LNCaP clone FGC (cell line): ENCODE measurements at regions not wholly inside any gene's neighbourhood (a gene's known extent, or its start where the extent isn't known, plus 50 kb on each side); places are given as distances from the start of the nearest gene placed in this dataset.

ENCODE experiments used
- DNase-seq: peaks from one replicate; pipeline ENCODE4 v3.0.0-alpha.2; 2011; ENCODE audit warnings: low read depth
- H3K4me3 ChIP-seq: 2 replicates; pipeline ENCODE4 v1.5.1; 2011; ENCODE audit warnings: mild to moderate bottlenecking, low read depth, low read length, control low read depth
- TF ChIP-seq, protein P1 (sequence below): IDR thresholded peaks from 2 replicates; pipeline ENCODE4 v1.5.1; 2012; ENCODE audit warnings: mild to moderate bottlenecking; ENCODE audit not compliant: control insufficient read depth, insufficient read depth; ENCODE audit errors: extremely low read depth

DNA sequence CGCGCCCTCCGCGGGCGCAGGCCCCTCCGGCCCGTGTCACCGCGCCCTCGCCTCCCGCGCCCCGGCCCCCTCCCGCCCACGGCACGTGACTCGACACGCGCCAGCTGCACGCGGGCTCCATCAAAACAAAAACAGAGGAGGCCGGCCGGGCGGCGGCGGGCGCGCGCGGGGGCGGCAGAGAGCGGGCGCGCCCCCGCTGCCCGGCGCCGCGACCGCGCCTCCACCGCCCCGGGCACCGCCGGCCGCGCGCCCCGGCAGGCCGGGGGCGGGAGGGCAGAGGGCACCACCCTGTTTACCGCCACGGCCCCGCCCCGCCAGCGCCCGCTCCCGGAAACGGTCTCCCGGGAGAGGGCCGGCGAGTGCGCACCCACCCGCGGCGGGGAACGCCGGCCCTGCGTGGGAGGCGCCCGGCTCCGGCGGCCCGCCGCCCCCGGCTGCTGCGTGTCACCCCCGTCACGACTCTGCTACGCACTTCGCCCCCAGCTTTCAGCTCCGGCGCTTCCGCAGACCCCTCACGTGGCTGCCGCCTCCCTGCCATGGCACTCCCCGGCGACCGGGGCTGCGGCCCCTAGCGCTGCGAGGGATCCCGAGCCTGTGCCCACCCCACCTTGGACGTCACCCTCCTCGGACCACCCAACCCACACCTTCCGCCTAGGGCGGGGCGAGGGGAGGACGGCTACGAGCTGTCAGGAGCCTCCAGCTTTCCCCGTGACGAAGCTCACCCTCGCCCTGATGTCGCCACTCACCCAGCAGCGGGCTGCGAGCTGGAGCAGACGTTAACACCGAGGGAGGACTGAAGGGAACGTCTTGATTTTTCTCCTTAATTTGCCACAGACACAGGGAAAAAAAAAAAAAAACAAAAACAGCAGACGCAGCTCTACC is 221.6 kb upstream of the MKLN1 start:
- no peak for DNase-seq
- TF ChIP-seq, protein P1, sequence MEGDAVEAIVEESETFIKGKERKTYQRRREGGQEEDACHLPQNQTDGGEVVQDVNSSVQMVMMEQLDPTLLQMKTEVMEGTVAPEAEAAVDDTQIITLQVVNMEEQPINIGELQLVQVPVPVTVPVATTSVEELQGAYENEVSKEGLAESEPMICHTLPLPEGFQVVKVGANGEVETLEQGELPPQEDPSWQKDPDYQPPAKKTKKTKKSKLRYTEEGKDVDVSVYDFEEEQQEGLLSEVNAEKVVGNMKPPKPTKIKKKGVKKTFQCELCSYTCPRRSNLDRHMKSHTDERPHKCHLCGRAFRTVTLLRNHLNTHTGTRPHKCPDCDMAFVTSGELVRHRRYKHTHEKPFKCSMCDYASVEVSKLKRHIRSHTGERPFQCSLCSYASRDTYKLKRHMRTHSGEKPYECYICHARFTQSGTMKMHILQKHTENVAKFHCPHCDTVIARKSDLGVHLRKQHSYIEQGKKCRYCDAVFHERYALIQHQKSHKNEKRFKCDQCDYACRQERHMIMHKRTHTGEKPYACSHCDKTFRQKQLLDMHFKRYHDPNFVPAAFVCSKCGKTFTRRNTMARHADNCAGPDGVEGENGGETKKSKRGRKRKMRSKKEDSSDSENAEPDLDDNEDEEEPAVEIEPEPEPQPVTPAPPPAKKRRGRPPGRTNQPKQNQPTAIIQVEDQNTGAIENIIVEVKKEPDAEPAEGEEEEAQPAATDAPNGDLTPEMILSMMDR = no peak
- H3K4me3 ChIP-seq = peak overlapping the region; percentile 87

DNA sequence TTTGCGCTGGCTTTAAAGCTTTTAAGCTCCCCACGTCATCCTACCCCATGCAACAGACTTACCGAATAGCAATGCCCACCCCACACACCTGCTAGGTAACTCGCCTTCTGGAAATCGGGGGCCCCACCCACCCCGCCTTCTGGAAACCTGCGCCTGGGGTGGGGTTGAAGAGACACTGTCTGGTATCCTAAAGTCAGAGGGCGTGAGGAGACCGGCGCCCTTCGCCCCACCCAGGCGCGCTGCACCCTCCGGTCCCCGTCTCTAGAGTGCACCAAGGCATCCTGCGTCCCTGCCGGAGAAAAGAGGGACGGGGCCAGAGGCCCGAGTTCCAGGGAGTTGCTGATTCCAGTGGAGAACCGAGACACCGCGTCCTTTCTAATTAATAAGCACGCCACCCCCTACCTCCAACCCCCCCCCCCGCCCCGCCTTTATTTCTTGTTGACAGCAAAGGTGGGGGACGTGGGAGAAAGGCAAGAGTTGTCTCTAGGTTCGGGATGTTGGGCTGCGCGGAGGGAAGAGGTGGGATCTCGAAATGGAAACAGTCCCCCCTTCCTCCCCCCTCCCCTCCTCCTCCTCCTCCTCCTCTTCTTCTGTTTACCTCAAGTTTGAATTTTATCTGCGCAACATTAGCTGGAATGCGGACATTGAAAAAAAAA is 220.9 kb upstream of the MKLN1 start:
- DNase-seq = no peak
- TF ChIP-seq, protein P1 = no peak
- peak overlapping the region; percentile 87 for H3K4me3 ChIP-seq

DNA sequence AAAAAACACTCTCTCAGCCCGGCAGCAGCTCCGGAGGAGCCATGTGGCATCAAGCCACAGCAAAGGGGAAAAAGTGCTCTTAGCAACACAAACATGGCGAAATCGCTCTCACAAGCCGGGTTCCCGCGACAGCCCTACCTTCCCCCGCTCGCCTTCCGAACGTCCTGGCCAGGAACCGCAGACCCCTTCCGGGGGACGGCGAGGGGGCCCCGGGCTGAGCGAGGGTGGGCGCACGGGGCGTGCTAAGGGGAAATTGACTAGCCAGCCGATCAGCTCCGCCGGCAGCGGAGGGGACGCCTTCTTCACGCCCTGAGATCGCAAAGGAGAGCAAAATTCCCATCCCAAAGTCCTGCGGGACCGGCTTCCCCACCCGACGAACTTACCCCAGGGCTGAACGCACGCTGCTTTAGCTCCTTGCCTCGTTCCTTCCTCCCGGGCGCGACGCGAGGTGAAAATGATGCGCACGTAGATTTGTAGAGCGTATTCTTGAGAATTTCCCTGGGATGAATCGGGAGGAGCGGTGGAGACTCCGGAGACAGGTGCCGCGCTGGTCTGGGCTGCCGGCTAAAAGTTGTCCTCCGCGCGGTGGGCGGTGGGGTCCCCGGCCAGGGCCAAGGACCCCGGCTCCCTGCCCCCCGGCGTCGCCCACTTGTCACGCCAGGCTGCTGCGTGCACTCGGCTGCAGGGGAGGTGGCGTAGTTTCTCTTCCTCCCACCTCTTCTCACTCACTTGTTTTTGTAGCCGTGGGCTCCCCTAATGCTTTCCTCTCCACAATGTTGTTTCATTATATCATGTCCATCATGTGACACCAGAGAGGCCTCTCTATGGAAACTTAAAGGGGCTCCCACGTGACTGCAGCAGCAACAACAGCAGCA is 220.1 kb upstream of the MKLN1 start:
- DNase-seq = no peak
- peak overlapping the region; percentile 87 for H3K4me3 ChIP-seq

DNA sequence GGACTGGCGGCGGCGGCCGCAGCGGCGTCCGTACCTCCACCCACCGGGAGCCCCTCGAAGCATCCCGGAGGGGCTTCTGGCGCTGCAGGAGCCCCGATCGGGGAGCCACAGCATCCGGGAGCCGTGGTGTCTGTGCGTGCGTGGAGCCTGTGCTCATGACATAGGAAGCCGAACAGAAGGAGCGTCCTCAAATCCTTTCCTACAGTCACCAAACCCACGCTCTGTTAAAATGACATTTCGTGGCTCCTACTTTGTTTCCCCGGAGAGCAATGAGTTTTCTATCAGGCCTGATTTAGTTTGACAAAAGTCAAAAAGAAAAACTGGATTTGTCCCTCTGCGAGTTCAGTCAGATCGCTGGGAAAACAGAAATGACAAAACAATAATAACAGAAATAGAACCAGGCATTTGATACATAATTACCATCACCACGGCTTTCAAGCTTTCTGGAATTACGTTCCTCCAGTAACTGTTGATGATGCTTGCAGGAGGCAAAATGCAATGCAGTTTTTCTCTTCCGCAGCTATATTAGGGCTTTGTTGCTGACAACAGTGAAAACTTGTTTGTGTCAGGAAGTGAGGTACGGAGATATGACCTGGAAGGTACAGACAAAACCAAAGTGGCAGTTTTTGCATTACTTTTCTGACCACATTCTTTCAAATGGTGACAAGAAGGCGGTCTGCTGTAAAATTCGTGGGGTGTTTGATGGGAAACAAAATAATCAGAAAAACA is 219.3 kb upstream of the MKLN1 start:
- peak overlapping the region; percentile 87 for H3K4me3 ChIP-seq

More for the DNA sequence above, 220.1 kb upstream of the MKLN1 start:
- TF ChIP-seq, protein P1 = peak; percentile 14; the same call in 1 of the 2 replicates

DNA sequence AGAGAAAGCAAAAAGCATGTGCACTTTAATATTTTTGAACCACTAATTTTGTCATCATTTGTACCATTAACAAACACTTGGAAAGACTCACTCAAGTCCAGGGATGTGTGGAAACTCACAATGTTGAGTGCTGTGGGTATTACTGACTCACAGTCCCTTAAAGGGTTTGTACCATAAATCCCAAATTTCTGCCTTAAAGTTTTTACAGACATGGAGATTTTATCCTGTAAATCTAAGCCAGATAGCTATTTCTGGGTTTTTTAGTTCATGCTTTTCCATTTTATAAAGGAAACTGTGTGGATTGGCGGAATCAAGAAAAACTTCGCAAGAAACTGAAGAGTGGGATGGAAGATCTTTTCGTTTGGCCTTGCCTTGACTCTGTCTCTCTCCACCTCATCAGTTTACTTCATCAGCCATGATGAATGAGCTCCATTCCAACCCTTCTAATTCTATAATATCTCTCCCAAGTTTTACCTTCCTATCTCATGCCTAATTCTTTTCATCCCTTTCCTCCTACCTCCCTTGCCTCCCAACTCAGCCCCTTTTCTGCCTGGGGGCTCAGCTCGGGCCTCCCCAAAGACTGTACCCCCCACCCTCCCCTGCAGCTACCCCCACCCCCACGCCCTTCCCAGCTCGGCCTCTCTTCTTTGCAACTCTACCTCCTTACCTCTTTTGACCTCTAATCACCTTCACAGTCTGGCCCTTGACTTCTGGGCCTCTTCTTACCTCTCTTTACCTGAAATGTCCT is 218.5 kb upstream of the MKLN1 start:
- DNase-seq = no peak
- peak overlapping the region; percentile 68 for H3K4me3 ChIP-seq
- TF ChIP-seq, protein P1 = no peak

More for the DNA sequence above, 219.3 kb upstream of the MKLN1 start:
- DNase-seq = no peak
- TF ChIP-seq, protein P1 = no peak

DNA sequence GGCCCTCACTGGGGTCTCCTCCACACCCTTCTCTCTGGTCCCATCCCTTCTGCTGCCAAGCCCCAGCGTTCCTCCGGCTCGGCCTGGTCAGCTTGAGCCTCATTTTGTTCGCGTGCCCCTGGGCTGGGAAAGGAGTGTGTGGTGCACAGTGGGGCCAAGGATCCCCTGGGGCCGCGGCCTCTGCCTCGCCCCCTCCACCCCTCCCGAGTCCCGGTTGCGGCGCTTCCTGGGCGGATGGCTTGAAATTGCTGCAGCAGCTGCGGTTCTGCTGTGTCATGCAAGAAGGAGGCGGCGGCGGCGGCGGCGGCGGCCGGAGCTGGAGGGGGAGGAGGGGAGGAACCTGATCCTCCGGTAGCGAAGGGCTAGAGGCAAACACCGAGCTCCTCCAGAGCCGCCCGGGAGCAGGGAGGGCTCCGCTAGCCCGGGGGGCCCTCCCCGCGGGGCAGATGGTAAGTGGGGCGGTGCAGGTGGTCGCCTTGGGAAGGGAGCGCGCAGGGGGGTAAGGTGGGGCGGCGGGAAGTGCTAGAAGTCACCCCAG is 217.8 kb upstream of the MKLN1 start:
- TF ChIP-seq, protein P1 = no peak
- H3K4me3 ChIP-seq = peak overlapping the region; percentile 68
- no peak for DNase-seq
